OCI-LY3 (cell line): ENCODE measurements at regions not wholly inside any gene's neighbourhood (a gene's known extent, or its start where the extent isn't known, plus 50 kb on each side); places are given as distances from the start of the nearest gene placed in this dataset.
A peak's percentile ranks its signal among the peaks of the same experiment; 100 is the strongest.

Source experiments
- H2AFZ ChIP-seq: fragments of 200-600, 300-600 bp; shearing (Covaris generic); 2 replicates; pipeline ENCODE4 v1.6.0; 2014; ENCODE audit warnings: antibody characterized with exemption, low read depth, low read length
- H3K27ac ChIP-seq: fragments of 200-600, 300-600 bp; sonication (generic); 2 replicates; pipeline ENCODE4 v1.5.1; 2014; ENCODE audit warnings: mild to moderate bottlenecking, low read length, moderate library complexity, mixed read lengths
- H3K27me3 ChIP-seq: fragments of 200-600, 300-600 bp; sonication (generic); 2 replicates; pipeline ENCODE4 v1.6.1; 2014; ENCODE audit warnings: low read depth, low read length, mixed read lengths
- H3K36me3 ChIP-seq: fragments of 200-600, 300-600 bp; sonication (generic); replicated peaks from 2 replicates; pipeline ENCODE3; 2014; ENCODE audit warnings: low read depth, low read length, mixed read lengths
- H3K4me1 ChIP-seq: fragments of 300-600, 200-600 bp; sonication (generic); 2 replicates; pipeline ENCODE4 v1.6.1; 2014; ENCODE audit warnings: low read length, mixed read lengths
- H3K4me2 ChIP-seq: fragments of 200-600, 300-600 bp; sonication (generic); 2 replicates; pipeline ENCODE4 v1.6.1; 2014; ENCODE audit warnings: low read length, mixed read lengths
- H3K4me3 ChIP-seq: fragments of 300-600, 200-600 bp; sonication (generic); 2 replicates; pipeline ENCODE4 v1.5.1; 2014; ENCODE audit warnings: antibody characterized with exemption, mild to moderate bottlenecking, low read length, moderate library complexity
- H3K79me2 ChIP-seq: fragments of 300-600, 200-600 bp; shearing (Covaris generic); 2 replicates; pipeline ENCODE4 v1.6.1; 2014; ENCODE audit warnings: mild to moderate bottlenecking, low read length, mixed read lengths
- H3K9ac ChIP-seq: fragments of 300-600, 200-600 bp; shearing (Covaris generic); 2 replicates; pipeline ENCODE4 v1.6.0; 2014; ENCODE audit warnings: mild to moderate bottlenecking, low read length, moderate library complexity
- H3K9me3 ChIP-seq: fragments of 200-600, 300-600 bp; shearing (Covaris generic); 2 replicates; pipeline ENCODE4 v1.6.1; 2014; ENCODE audit warnings: low read length, mixed read lengths; ENCODE audit not compliant: insufficient read depth
- H4K20me1 ChIP-seq: fragments of 200-600, 300-600 bp; sonication (generic); 2 replicates; pipeline ENCODE4 v1.6.1; 2016; ENCODE audit warnings: low read length, mixed read lengths; ENCODE audit not compliant: insufficient read depth
- CTCF ChIP-seq: fragments of 200-600, 300-600 bp; sonication (generic); IDR thresholded peaks from 2 replicates; pipeline ENCODE4 v1.5.1; 2014; ENCODE audit warnings: antibody characterized with exemption, low read length, low read depth
- EZH2phosphoT487 ChIP-seq: fragments of 200-600 bp; shearing (Covaris generic); IDR thresholded peaks from 2 replicates; pipeline ENCODE4 v1.6.1; 2018; ENCODE audit warnings: antibody characterized with exemption, mixed run types, low read depth

DNA sequence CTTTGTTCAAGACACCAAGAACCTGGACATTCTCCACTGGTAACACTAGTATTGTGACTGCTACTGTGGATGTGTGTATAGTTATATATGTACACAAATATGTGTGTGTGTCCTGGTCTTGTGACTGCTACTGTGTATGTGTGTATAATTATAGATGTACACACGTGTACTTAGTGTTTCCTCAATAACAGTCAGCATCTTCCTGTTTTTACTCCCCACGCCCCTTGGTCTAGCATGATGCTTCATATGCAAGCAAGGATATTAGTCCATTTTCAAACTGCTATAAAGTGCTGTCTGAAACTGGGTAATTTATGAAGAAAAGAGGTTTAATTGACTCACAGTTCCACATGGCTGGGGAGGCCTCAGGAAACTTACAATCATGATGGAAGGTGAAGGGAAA is 802.7 kb downstream of the RNF144A start:
- Histone ChIP-seq H3K9me3 (no peaks in the 10 kb centered on the region), H3K4me1 (peaks cover 15% of the 10 kb centered on the region), H3K36me3 (no peaks in the 10 kb centered on the region), H3K9ac (no peak overlapping the region), H3K79me2 (no peaks in the 10 kb centered on the region), H4K20me1 (no peaks in the 10 kb centered on the region), H2AFZ (no peak overlapping the region), H3K4me2 (no peak overlapping the region), H3K27ac (no peak overlapping the region), H3K4me3 (no peak overlapping the region), H3K27me3 (no peaks in the 10 kb centered on the region)
- no peak for TF ChIP-seq EZH2phosphoT487
- TF ChIP-seq CTCF: no peak

DNA sequence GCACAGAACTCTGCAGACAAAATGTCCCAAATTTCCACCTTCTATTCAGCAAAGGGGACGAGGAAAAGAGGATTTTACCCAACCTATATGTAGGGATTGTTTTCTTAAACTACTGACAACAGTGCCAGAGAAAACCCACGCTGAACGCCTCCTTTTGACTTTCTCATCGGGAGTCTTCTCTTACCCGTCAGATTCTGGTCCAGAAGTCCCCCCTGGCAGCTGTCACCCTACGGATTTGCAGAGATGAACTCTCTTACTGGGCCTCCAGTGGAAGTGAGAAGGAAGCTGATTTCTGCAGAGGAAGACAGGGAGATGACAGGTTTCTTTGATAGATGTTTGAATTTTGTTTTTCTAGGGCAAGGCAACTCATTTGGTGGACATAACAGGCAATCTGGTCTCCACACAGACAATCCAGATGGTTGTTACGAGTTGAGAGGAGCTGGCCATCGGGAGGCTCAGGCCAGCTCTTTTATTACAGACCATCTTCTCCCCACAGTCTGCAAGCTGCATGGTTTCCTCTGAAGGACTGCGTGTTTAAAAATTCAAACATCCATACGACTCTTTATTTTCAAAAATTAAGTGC is 804.3 kb downstream of the RNF144A start:
- Histone ChIP-seq H4K20me1 (no peaks in the 10 kb centered on the region), H3K4me3 (no peak overlapping the region), H3K9me3 (no peaks in the 10 kb centered on the region), H3K79me2 (no peaks in the 10 kb centered on the region), H2AFZ (no peak overlapping the region), H3K4me1 (peaks cover 23% of the 10 kb centered on the region), H3K36me3 (no peaks in the 10 kb centered on the region), H3K27ac (no peak overlapping the region), H3K4me2 (no peak overlapping the region), H3K9ac (no peak overlapping the region), H3K27me3 (no peaks in the 10 kb centered on the region)
- TF ChIP-seq EZH2phosphoT487 (no peak), CTCF (no peak)

DNA sequence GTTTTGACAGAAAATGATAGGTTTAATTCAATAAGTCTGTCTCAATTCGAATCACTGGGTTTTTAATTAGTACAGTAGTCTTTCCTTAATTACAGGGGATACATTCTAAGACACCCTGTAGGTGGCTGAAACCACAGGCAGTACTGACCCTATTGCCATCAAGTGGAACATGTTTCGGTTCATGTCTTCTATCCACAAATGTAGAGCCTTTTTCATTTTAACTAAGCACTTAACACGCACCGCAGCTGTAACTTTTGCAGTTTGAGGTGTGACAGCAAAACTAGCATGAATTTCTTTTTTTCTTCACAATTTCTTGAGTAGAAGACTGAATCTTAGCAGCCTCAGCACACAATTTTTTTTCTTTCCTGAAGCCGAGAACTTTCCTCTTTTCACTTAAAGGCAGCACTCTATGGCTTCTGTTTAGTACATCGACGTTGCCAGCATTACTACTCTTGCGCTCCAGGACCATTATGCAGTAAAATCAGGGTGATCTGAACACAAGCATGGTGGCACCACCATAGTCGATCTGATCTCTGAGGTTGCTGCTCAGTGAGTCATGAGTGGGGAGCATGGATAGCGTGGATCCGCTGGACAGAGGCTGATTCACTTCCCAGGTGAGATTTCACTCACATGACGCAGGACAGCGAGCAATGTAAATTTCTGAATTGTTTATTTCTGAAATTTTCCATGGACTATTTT is 805.1 kb downstream of the RNF144A start:
- H3K4me3 ChIP-seq: no peak overlapping the region
- 0 out of 2 replicates have a peak, but pooled peaks cover 4% of the 10 kb centered on the region for H3K27me3 ChIP-seq
- H3K27ac ChIP-seq: no peak overlapping the region
- no peak overlapping the region for H2AFZ ChIP-seq
- TF ChIP-seq EZH2phosphoT487 (no peak), CTCF (no peak)
- H4K20me1 ChIP-seq: no peaks in the 10 kb centered on the region
- H3K9me3 ChIP-seq: no peaks in the 10 kb centered on the region
- H3K9ac ChIP-seq: no peak overlapping the region
- H3K79me2 ChIP-seq: no peaks in the 10 kb centered on the region
- H3K36me3 ChIP-seq: no peaks in the 10 kb centered on the region
- peak overlapping the region; percentile 30 for H3K4me2 ChIP-seq
- peaks cover 23% of the 10 kb centered on the region for H3K4me1 ChIP-seq

DNA sequence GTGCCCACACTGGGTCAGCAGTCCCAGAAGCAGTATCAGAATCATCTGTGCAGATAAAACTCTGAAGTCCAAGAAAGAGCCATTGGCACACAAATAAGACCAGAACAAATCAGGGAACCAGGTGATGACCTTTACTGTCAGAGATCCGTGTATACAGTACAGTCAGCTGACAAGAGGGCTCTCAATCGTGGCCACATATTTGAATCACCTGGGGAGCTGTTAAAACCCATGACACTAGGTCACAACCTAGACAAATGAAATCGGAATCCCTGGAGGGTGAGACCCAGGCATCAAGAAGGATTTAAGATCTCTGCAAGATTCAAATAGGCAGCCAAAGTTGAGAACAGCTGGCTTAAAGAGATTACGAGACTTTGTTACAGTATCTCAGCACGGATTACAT is 807.1 kb downstream of the RNF144A start:
- no peaks in the 10 kb centered on the region for H4K20me1 ChIP-seq
- no peaks in the 10 kb centered on the region for H3K36me3 ChIP-seq
- H3K4me3 ChIP-seq: no peak overlapping the region
- H3K79me2 ChIP-seq: no peaks in the 10 kb centered on the region
- no peak overlapping the region for H3K9ac ChIP-seq
- H3K9me3 ChIP-seq: no peaks in the 10 kb centered on the region
- no peak overlapping the region for H2AFZ ChIP-seq
- H3K27me3 ChIP-seq: 0 out of 2 replicates have a peak, but pooled peaks cover 4% of the 10 kb centered on the region
- TF ChIP-seq EZH2phosphoT487 (no peak), CTCF (no peak)
- H3K27ac ChIP-seq: no peak overlapping the region
- H3K4me2 ChIP-seq: no peak overlapping the region
- peaks cover 23% of the 10 kb centered on the region for H3K4me1 ChIP-seq
